PC-9 (cell line): ENCODE measurements at regions not wholly inside any gene's neighbourhood (a gene's known extent, or its start where the extent isn't known, plus 50 kb on each side); places are given as distances from the start of the nearest gene placed in this dataset.
"Not testable (repeated sequence)": the region's sequence is repeated elsewhere in the genome, so short reads cannot be mapped to it uniquely, and the experiment has no call there.

Source experiments
- BruUV-seq: library from RNA; stranded (reverse); fragments of 400-500 nt; replicated peaks from 2 replicates; lab custom pipeline; 2021; lab: Mats Ljungman, UMichigan
- CTCF ChIA-PET: fragments of 300-600 bp; sonication (Branson Sonifier 250); formaldehyde crosslinking; loops from one replicate; lab custom pipeline; 2022; ENCODE audit warnings: antibody characterized with exemption; lab: Charles Lee
- POLR2A ChIA-PET: fragments of 300-600 bp; sonication (Branson Sonifier 250); formaldehyde crosslinking; loops from one replicate; lab custom pipeline; 2022; ENCODE audit warnings: antibody characterized with exemption; ENCODE audit not compliant: unreplicated experiment; lab: Charles Lee
- DNase-seq, 2 experiments: peaks; one replicate each; pipeline versions ENCODE4 v3.0.0 to v3.0.0-alpha.2; 2015 to 2022; ENCODE audit warnings: mixed read lengths in 1 of 2
- H2AFZ ChIP-seq: fragments of 200-600 bp; sonication (generic); 2 replicates; pipeline ENCODE4 v1.8.1; 2017; ENCODE audit warnings: antibody characterized with exemption
- H3F3A ChIP-seq: fragments of 200-600 bp; sonication (generic); 2 replicates; pipeline ENCODE4 v1.8.1; 2017; ENCODE audit warnings: antibody characterized with exemption, mild to moderate bottlenecking, low read depth; ENCODE audit not compliant: insufficient read depth
- H3K27ac ChIP-seq: fragments of 200-600 bp; sonication (generic); 2 replicates; pipeline ENCODE4 v1.6.1; 2016; ENCODE audit warnings: mixed run types
- H3K27me3 ChIP-seq: fragments of 200-600 bp; sonication (generic); 2 replicates; pipeline ENCODE4 v1.6.1; 2016; ENCODE audit warnings: low read depth, mixed run types; ENCODE audit not compliant: insufficient read depth
- H3K36me3 ChIP-seq: fragments of 200-600 bp; sonication (generic); 2 replicates; pipeline ENCODE4 v1.6.1; 2016; ENCODE audit warnings: low read depth, mixed run types
- H3K4me1 ChIP-seq: fragments of 200-600 bp; sonication (generic); replicated peaks from 2 replicates; pipeline ENCODE4 v1.6.1; 2016; ENCODE audit warnings: mixed run types; ENCODE audit not compliant: insufficient read depth
- H3K4me2 ChIP-seq: fragments of 200-600 bp; sonication (generic); 2 replicates; pipeline ENCODE4 v1.6.1; 2017; ENCODE audit warnings: mixed run types
- H3K4me3 ChIP-seq: fragments of 200-600 bp; sonication (generic); 2 replicates; pipeline ENCODE4 v1.6.1; 2016; ENCODE audit warnings: mixed run types
- H3K79me2 ChIP-seq: fragments of 200-600 bp; sonication (generic); 2 replicates; pipeline ENCODE4 v1.6.1; 2017; ENCODE audit warnings: low read depth, mixed run types
- H3K9me2 ChIP-seq: fragments of 200-600 bp; sonication (generic); 2 replicates; pipeline ENCODE4 v1.8.1; 2017; ENCODE audit warnings: mild to moderate bottlenecking; ENCODE audit not compliant: insufficient read depth
- H3K9me3 ChIP-seq: fragments of 200-600 bp; sonication (generic); 2 replicates; pipeline ENCODE4 v1.8.1; 2016; ENCODE audit warnings: low read depth; ENCODE audit not compliant: insufficient read depth
- H4K20me1 ChIP-seq: fragments of 200-600 bp; sonication (generic); 2 replicates; pipeline ENCODE4 v1.8.1; 2017; ENCODE audit not compliant: insufficient read depth
- CTCF ChIP-seq: fragments of 200-600 bp; sonication (generic); conservative IDR thresholded peaks from 2 replicates; pipeline ENCODE4 v1.6.1; 2017; ENCODE audit warnings: mixed run types, antibody characterized with exemption, mild to moderate bottlenecking, moderate library complexity
- EZH2 ChIP-seq: fragments of 200-600 bp; sonication (generic); IDR thresholded peaks from 2 replicates; pipeline ENCODE4 v1.8.0; 2017; ENCODE audit warnings: antibody characterized with exemption, low read depth
- intact Hi-C: fragments of 100-400 bp; cut with micrococcal nuclease; formaldehyde crosslinking; loops from one replicate; pipeline ENCODE4 v1.10.0; 2022; ENCODE audit not compliant: unreplicated experiment

- POLR2A ChIA-PET = interaction anchor here (0.7 kb wide), 1 partner anchor 34 kb away, joined by 4 read pairs; no protein-coding TSS in a partner anchor
Observed at GRCh38 chr7:76133164-76133775, 68.4 kb upstream of the SRRM3 start.

GRCh38 chr7:76133839-76134238 lies 67.9 kb upstream of the SRRM3 start:
- intact Hi-C loops = no loop called here
- Histone ChIP-seq H3K36me3 (no peaks in the 10 kb centered on the region), H3K9me3 (no peaks in the 10 kb centered on the region), H3K4me2 (no peak overlapping the region), H3K4me1 (no peaks in the 10 kb centered on the region), H3K9me2 (no peaks in the 10 kb centered on the region), H3K27me3 (no peaks in the 10 kb centered on the region), H3K27ac (no peak overlapping the region), H3F3A (no peaks in the 10 kb centered on the region), H4K20me1 (no peaks in the 10 kb centered on the region), H3K4me3 (no peak overlapping the region), H3K79me2 (no peaks in the 10 kb centered on the region), H2AFZ (no peak overlapping the region)
- CTCF ChIA-PET = no interaction called here
- POLR2A ChIA-PET = interaction anchor here (0.7 kb wide), 1 partner anchor 33 kb away, joined by 4 read pairs; no protein-coding TSS in a partner anchor
- BruUV-seq = no TSS peak
- TF ChIP-seq EZH2 (no peak), CTCF (no peak)
- DNase-seq = no peak

More at GRCh38 chr7:76133164-76133775, 68.4 kb upstream of the SRRM3 start:
- CTCF ChIA-PET = no interaction called here
- Histone ChIP-seq H3K9me2 (no peaks in the 10 kb centered on the region), H3K4me2 (no peak overlapping the region), H3K4me3 (no peak overlapping the region), H3K79me2 (no peaks in the 10 kb centered on the region), H3K27ac (no peak overlapping the region), H3K27me3 (no peaks in the 10 kb centered on the region), H3F3A (no peaks in the 10 kb centered on the region), H3K9me3 (no peaks in the 10 kb centered on the region), H3K4me1 (no peaks in the 10 kb centered on the region), H4K20me1 (no peaks in the 10 kb centered on the region), H2AFZ (no peak overlapping the region), H3K36me3 (no peaks in the 10 kb centered on the region)
- intact Hi-C loops = no loop called here
- TF ChIP-seq EZH2 (no peak), CTCF (no peak)
- BruUV-seq = no TSS peak
- no peak for DNase-seq

- H3K27ac ChIP-seq, H3K9me3 ChIP-seq, BruUV-seq, intact Hi-C loops, POLR2A ChIA-PET, H4K20me1 ChIP-seq, H3K27me3 ChIP-seq, DNase-seq, H3K36me3 ChIP-seq, H3K9me2 ChIP-seq, CTCF ChIA-PET, H3K4me3 ChIP-seq, H3K79me2 ChIP-seq, H3F3A ChIP-seq, H3K4me1 ChIP-seq, H3K4me2 ChIP-seq, H2AFZ ChIP-seq: not testable (repeated sequence)
Observed at GRCh38 chr7:76135263-76135662, 66.4 kb upstream of the SRRM3 start.

- H3K79me2 ChIP-seq, H3K9me3 ChIP-seq, POLR2A ChIA-PET, H3F3A ChIP-seq, H3K4me1 ChIP-seq, H3K4me3 ChIP-seq, H3K4me2 ChIP-seq, DNase-seq, H3K27ac ChIP-seq, H2AFZ ChIP-seq, H3K9me2 ChIP-seq, H3K36me3 ChIP-seq, H4K20me1 ChIP-seq, H3K27me3 ChIP-seq, intact Hi-C loops, BruUV-seq: not testable (repeated sequence)
- CTCF ChIA-PET = interaction anchor here (0.6 kb wide), 1 partner anchor 12 kb away, joined by 3 read pairs; no protein-coding TSS in a partner anchor
Observed at GRCh38 chr7:76138577-76139313, 63.0 kb upstream of the SRRM3 start.
